Activated T-cell treated with anti-CD3 and anti-CD28 coated beads, Interleukin-2, amount 50 U/mL, for 4 hours (primary cell): ENCODE measurements at regions not wholly inside any gene's neighbourhood (a gene's known extent, or its start where the extent isn't known, plus 50 kb on each side); places are given as distances from the start of the nearest gene placed in this dataset.
"Not testable (repeated sequence)": the region's sequence is repeated elsewhere in the genome, so short reads cannot be mapped to it uniquely, and the experiment has no call there.

Experiments
- ATAC-seq, 2 donors: fragments of 200-7000 bp; cut with Tn5 transposase; one replicate each; pipeline ENCODE4 v1.10.0; 2021
- DNase-seq: peaks from one replicate; pipeline ENCODE4 v3.0.0-alpha.2; 2020
- H3K27me3 Mint-ChIP-seq: one replicate; pipeline ENCODE4 v1.8.0; 2021; ENCODE audit warnings: low read depth, mixed read lengths
- H3K36me3 Mint-ChIP-seq: one replicate; pipeline ENCODE4 v1.8.0; 2022; ENCODE audit warnings: mixed read lengths; ENCODE audit not compliant: insufficient read depth
- H3K4me1 Mint-ChIP-seq: one replicate; pipeline ENCODE4 v1.8.0; 2021; ENCODE audit warnings: low read depth, mixed read lengths
- H3K4me3 Mint-ChIP-seq: one replicate; pipeline ENCODE4 v1.8.0; 2021; ENCODE audit warnings: mild to moderate bottlenecking, moderate library complexity, mixed read lengths
- H3K9me3 Mint-ChIP-seq: one replicate; pipeline ENCODE4 v1.8.0; 2021; ENCODE audit warnings: mixed read lengths

- ATAC-seq (no peak), DNase-seq (no peak)
- H3K9me3 Mint-ChIP-seq = peaks cover 5% of the 10 kb centered on the region
- no peak overlapping the region for H3K4me3 Mint-ChIP-seq
- H3K27me3 Mint-ChIP-seq = no peaks in the 10 kb centered on the region
- H3K36me3 Mint-ChIP-seq = no peaks in the 10 kb centered on the region
- no peaks in the 10 kb centered on the region for H3K4me1 Mint-ChIP-seq
Measured at GRCh38 chr3:6448011-6448410, 412.9 kb upstream of the GRM7 start.

GRCh38 chr3:6449099-6449498 is 411.8 kb upstream of the GRM7 start:
- Mint-ChIP-seq H3K27me3 (no peaks in the 10 kb centered on the region), H3K9me3 (peaks cover 5% of the 10 kb centered on the region), H3K4me1 (no peaks in the 10 kb centered on the region), H3K36me3 (no peaks in the 10 kb centered on the region), H3K4me3 (no peak overlapping the region)
- ATAC-seq (no peak), DNase-seq (no peak)

GRCh38 chr3:6452974-6453373 is 407.9 kb upstream of the GRM7 start:
- Mint-ChIP-seq H3K36me3 (no peaks in the 10 kb centered on the region), H3K27me3 (no peaks in the 10 kb centered on the region), H3K4me1 (no peaks in the 10 kb centered on the region), H3K4me3 (no peak overlapping the region), H3K9me3 (peaks cover 5% of the 10 kb centered on the region)
- ATAC-seq (no peak), DNase-seq (no peak)

- Mint-ChIP-seq H3K9me3 (peaks cover 10% of the 10 kb centered on the region), H3K36me3 (no peaks in the 10 kb centered on the region), H3K4me1 (no peaks in the 10 kb centered on the region), H3K4me3 (no peak overlapping the region), H3K27me3 (no peaks in the 10 kb centered on the region)
- no peak for ATAC-seq
- no peak for DNase-seq
Measured at GRCh38 chr3:6455031-6455430, 405.9 kb upstream of the GRM7 start.

GRCh38 chr3:6467186-6467585 is 393.7 kb upstream of the GRM7 start:
- Mint-ChIP-seq H3K27me3 (no peaks in the 10 kb centered on the region), H3K36me3 (no peaks in the 10 kb centered on the region), H3K4me1 (no peaks in the 10 kb centered on the region), H3K4me3 (no peak overlapping the region), H3K9me3 (peaks cover 10% of the 10 kb centered on the region)
- ATAC-seq (no peak), DNase-seq (no peak)

- no peaks in the 10 kb centered on the region for H3K4me1 Mint-ChIP-seq
- H3K36me3 Mint-ChIP-seq = no peaks in the 10 kb centered on the region
- H3K4me3 Mint-ChIP-seq = no peak overlapping the region
- ATAC-seq (no peak), DNase-seq (no peak)
- peaks cover 3% of the 10 kb centered on the region for H3K9me3 Mint-ChIP-seq
- no peaks in the 10 kb centered on the region for H3K27me3 Mint-ChIP-seq
Measured at GRCh38 chr3:6468589-6468988, 392.3 kb upstream of the GRM7 start.

- Mint-ChIP-seq H3K36me3 (no peaks in the 10 kb centered on the region), H3K9me3 (peaks cover 8% of the 10 kb centered on the region), H3K27me3 (no peaks in the 10 kb centered on the region), H3K4me3 (no peak overlapping the region), H3K4me1 (no peaks in the 10 kb centered on the region)
- ATAC-seq = no peak
- DNase-seq = no peak
Measured at GRCh38 chr3:6471744-6472143, 389.2 kb upstream of the GRM7 start.

GRCh38 chr3:6490487-6491327 is 370.2 kb upstream of the GRM7 start:
- not testable (repeated sequence) for H3K9me3 Mint-ChIP-seq, DNase-seq, H3K4me1 Mint-ChIP-seq, H3K36me3 Mint-ChIP-seq, H3K4me3 Mint-ChIP-seq, ATAC-seq, H3K27me3 Mint-ChIP-seq

GRCh38 chr3:6491768-6492167 is 369.1 kb upstream of the GRM7 start:
- DNase-seq = no peak
- H3K36me3 Mint-ChIP-seq = no peaks in the 10 kb centered on the region
- no peak for ATAC-seq
- H3K4me1 Mint-ChIP-seq = no peaks in the 10 kb centered on the region
- H3K27me3 Mint-ChIP-seq = no peaks in the 10 kb centered on the region
- peaks cover 3% of the 10 kb centered on the region for H3K9me3 Mint-ChIP-seq
- H3K4me3 Mint-ChIP-seq = no peak overlapping the region

- H3K36me3 Mint-ChIP-seq = no peaks in the 10 kb centered on the region
- H3K4me1 Mint-ChIP-seq = no peaks in the 10 kb centered on the region
- no peak for DNase-seq
- no peaks in the 10 kb centered on the region for H3K27me3 Mint-ChIP-seq
- ATAC-seq = no peak
- H3K9me3 Mint-ChIP-seq = peaks cover 3% of the 10 kb centered on the region
- no peak overlapping the region for H3K4me3 Mint-ChIP-seq
Measured at GRCh38 chr3:6492306-6492705, 368.6 kb upstream of the GRM7 start.

GRCh38 chr3:6498944-6499343 is 362.0 kb upstream of the GRM7 start:
- H3K9me3 Mint-ChIP-seq = peaks cover 13% of the 10 kb centered on the region
- H3K36me3 Mint-ChIP-seq, ATAC-seq, H3K4me1 Mint-ChIP-seq, H3K27me3 Mint-ChIP-seq, H3K4me3 Mint-ChIP-seq, DNase-seq: not testable (repeated sequence)

GRCh38 chr3:6504347-6504746 is 356.6 kb upstream of the GRM7 start:
- Mint-ChIP-seq H3K4me1 (no peaks in the 10 kb centered on the region), H3K4me3 (no peak overlapping the region), H3K36me3 (no peaks in the 10 kb centered on the region), H3K27me3 (no peaks in the 10 kb centered on the region), H3K9me3 (peaks cover 18% of the 10 kb centered on the region)
- ATAC-seq (no peak), DNase-seq (no peak)

- Mint-ChIP-seq H3K4me3 (no peak overlapping the region), H3K27me3 (no peaks in the 10 kb centered on the region), H3K9me3 (peaks cover 15% of the 10 kb centered on the region), H3K4me1 (no peaks in the 10 kb centered on the region), H3K36me3 (no peaks in the 10 kb centered on the region)
- DNase-seq = no peak
- ATAC-seq = no peak
Measured at GRCh38 chr3:6504834-6505233, 356.1 kb upstream of the GRM7 start.

GRCh38 chr3:6508410-6508759 is 352.5 kb upstream of the GRM7 start:
- DNase-seq (no peak), ATAC-seq (no peak)
- H3K27me3 Mint-ChIP-seq = no peaks in the 10 kb centered on the region
- no peak overlapping the region for H3K4me3 Mint-ChIP-seq
- no peaks in the 10 kb centered on the region for H3K36me3 Mint-ChIP-seq
- peaks cover 8% of the 10 kb centered on the region for H3K9me3 Mint-ChIP-seq
- no peaks in the 10 kb centered on the region for H3K4me1 Mint-ChIP-seq

GRCh38 chr3:6509576-6509975 is 351.3 kb upstream of the GRM7 start:
- H3K27me3 Mint-ChIP-seq = no peaks in the 10 kb centered on the region
- no peaks in the 10 kb centered on the region for H3K4me1 Mint-ChIP-seq
- ATAC-seq (no peak), DNase-seq (no peak)
- no peak overlapping the region for H3K4me3 Mint-ChIP-seq
- H3K36me3 Mint-ChIP-seq = no peaks in the 10 kb centered on the region
- H3K9me3 Mint-ChIP-seq = peaks cover 4% of the 10 kb centered on the region
